Inferior parietal cortex (tissue), 1 donor: ENCODE measurements at regions not wholly inside any gene's neighbourhood (a gene's known extent, or its start where the extent isn't known, plus 50 kb on each side); places are given as distances from the start of the nearest gene placed in this dataset.

Source experiments
- DNase-seq: peaks from one replicate; pipeline ENCODE4 v3.0.0-alpha.2; 2016; ENCODE audit errors: extremely low spot score

- DNase-seq = no peak
These were observed 51.5 kb upstream of the DPYSL4 start for GRCh38 chr10:132135053-132135872.

GRCh38 chr10:132136097-132136521 is 50.6 kb upstream of the DPYSL4 start:
- DNase-seq = no peak

- no peak for DNase-seq
These were observed 50.1 kb upstream of the DPYSL4 start for GRCh38 chr10:132136689-132137088.
